ENCODE measurements at regions not wholly inside any gene's neighbourhood (a gene's known extent, or its start where the extent isn't known, plus 50 kb on each side); places are given as distances from the start of the nearest gene placed in this dataset.

- H3K79me2 ChIP-seq (ENCODE audit: insufficient read depth, low read length) = no peaks in the 10 kb centered on the region
- no peaks in the 10 kb centered on the region for H3K9me2 ChIP-seq (replicated peaks; ENCODE audit: low read depth, low read length)
- no peaks in the 10 kb centered on the region for H3K36me3 ChIP-seq (ENCODE audit: insufficient read depth, low read length)
- H3K9ac ChIP-seq (ENCODE audit: low read depth, low read length, poor library complexity, severe bottlenecking) = no peak overlapping the region
- H3K9me3 ChIP-seq (ENCODE audit: insufficient read depth, low read depth, low read length) = no peaks in the 10 kb centered on the region
- TF ChIP-seq CTCF (conservative IDR thresholded peaks at IDR 0.05; ENCODE audit: low read length) (no peak), EZH2phosphoT487 (IDR thresholded peaks at IDR 0.05; ENCODE audit: borderline replicate concordance) (no peak)
- no peaks in the 10 kb centered on the region for H3K4me1 ChIP-seq (ENCODE audit: insufficient read depth, low read length, poor library complexity, severe bottlenecking)
- H3K27me3 ChIP-seq (ENCODE audit: insufficient read depth, low read length, poor library complexity, severe bottlenecking) = no peaks in the 10 kb centered on the region
- no peak overlapping the region for H3K4me3 ChIP-seq (ENCODE audit: low read length, poor library complexity, severe bottlenecking)
- H3F3A ChIP-seq (ENCODE audit: low read depth) = no peaks in the 10 kb centered on the region
- H3K4me2 ChIP-seq (ENCODE audit: low read depth, low read length, poor library complexity, severe bottlenecking) = no peak overlapping the region
- no peak overlapping the region for H2AFZ ChIP-seq (ENCODE audit: low read length)
- H4K20me1 ChIP-seq (ENCODE audit: insufficient read depth, low read length, poor library complexity, severe bottlenecking) = no peaks in the 10 kb centered on the region
Observed at GRCh38 chr2:182592691-182593393, 123.2 kb upstream of the DNAJC10 start.

GRCh38 chr2:182593394-182593975 lies 122.6 kb upstream of the DNAJC10 start:
- H3K4me3 ChIP-seq (ENCODE audit: low read length, poor library complexity, severe bottlenecking) = no peak overlapping the region
- no peak overlapping the region for H2AFZ ChIP-seq (ENCODE audit: low read length)
- H3K36me3 ChIP-seq (ENCODE audit: insufficient read depth, low read length) = no peaks in the 10 kb centered on the region
- H3K79me2 ChIP-seq (ENCODE audit: insufficient read depth, low read length) = no peaks in the 10 kb centered on the region
- no peak overlapping the region for H3K4me2 ChIP-seq (ENCODE audit: low read depth, low read length, poor library complexity, severe bottlenecking)
- no peaks in the 10 kb centered on the region for H3F3A ChIP-seq (ENCODE audit: low read depth)
- no peaks in the 10 kb centered on the region for H3K27me3 ChIP-seq (ENCODE audit: insufficient read depth, low read length, poor library complexity, severe bottlenecking)
- no peaks in the 10 kb centered on the region for H3K9me2 ChIP-seq (replicated peaks; ENCODE audit: low read depth, low read length)
- TF ChIP-seq EZH2phosphoT487 (IDR thresholded peaks at IDR 0.05; ENCODE audit: borderline replicate concordance) (no peak), CTCF (conservative IDR thresholded peaks at IDR 0.05; ENCODE audit: low read length) (no peak)
- no peak overlapping the region for H3K9ac ChIP-seq (ENCODE audit: low read depth, low read length, poor library complexity, severe bottlenecking)
- H4K20me1 ChIP-seq (ENCODE audit: insufficient read depth, low read length, poor library complexity, severe bottlenecking) = no peaks in the 10 kb centered on the region
- no peaks in the 10 kb centered on the region for H3K9me3 ChIP-seq (ENCODE audit: insufficient read depth, low read depth, low read length)
- no peaks in the 10 kb centered on the region for H3K4me1 ChIP-seq (ENCODE audit: insufficient read depth, low read length, poor library complexity, severe bottlenecking)

- Histone ChIP-seq H3K79me2 (ENCODE audit: insufficient read depth, low read length) (no peaks in the 10 kb centered on the region), H2AFZ (ENCODE audit: low read length) (no peak overlapping the region), H3K36me3 (ENCODE audit: insufficient read depth, low read length) (no peaks in the 10 kb centered on the region), H3K9ac (ENCODE audit: low read depth, low read length, poor library complexity, severe bottlenecking) (no peak overlapping the region), H3K4me2 (ENCODE audit: low read depth, low read length, poor library complexity, severe bottlenecking) (no peak overlapping the region), H4K20me1 (ENCODE audit: insufficient read depth, low read length, poor library complexity, severe bottlenecking) (no peaks in the 10 kb centered on the region), H3K27me3 (ENCODE audit: insufficient read depth, low read length, poor library complexity, severe bottlenecking) (no peaks in the 10 kb centered on the region), H3K9me3 (ENCODE audit: insufficient read depth, low read depth, low read length) (no peaks in the 10 kb centered on the region), H3K4me3 (ENCODE audit: low read length, poor library complexity, severe bottlenecking) (no peak overlapping the region), H3F3A (ENCODE audit: low read depth) (no peaks in the 10 kb centered on the region), H3K9me2 (replicated peaks; ENCODE audit: low read depth, low read length) (no peaks in the 10 kb centered on the region), H3K4me1 (ENCODE audit: insufficient read depth, low read length, poor library complexity, severe bottlenecking) (no peaks in the 10 kb centered on the region)
- TF ChIP-seq CTCF (conservative IDR thresholded peaks at IDR 0.05; ENCODE audit: low read length) (no peak), EZH2phosphoT487 (IDR thresholded peaks at IDR 0.05; ENCODE audit: borderline replicate concordance) (no peak)
Observed at GRCh38 chr2:182594286-182594685, 121.8 kb upstream of the DNAJC10 start.
